C4-2B (cell line): ENCODE measurements at regions not wholly inside any gene's neighbourhood (a gene's known extent, or its start where the extent isn't known, plus 50 kb on each side); places are given as distances from the start of the nearest gene placed in this dataset.

ENCODE experiments used
- CTCF ChIP-seq: fragments of 450-650 bp; conservative IDR thresholded peaks from 2 replicates; pipeline ENCODE4 v1.5.1; 2017; ENCODE audit warnings: mild to moderate bottlenecking
- ZFX ChIP-seq: fragments of 450-650 bp; IDR thresholded peaks from 2 replicates; pipeline ENCODE4 v1.6.1; 2017

GRCh38 chr3:41000471-41000870, 198.8 kb upstream of the CTNNB1 start:
- TF ChIP-seq CTCF (no peak), ZFX (no peak)
